ENCODE measurements at regions not wholly inside any gene's neighbourhood (a gene's known extent, or its start where the extent isn't known, plus 50 kb on each side); places are given as distances from the start of the nearest gene placed in this dataset.
A peak's percentile ranks its signal among the peaks of the same experiment; 100 is the strongest.

GRCh38 chr14:80146941-80147340 is 64.4 kb downstream of the DIO2 start:
- DNase-seq (ENCODE audit: low read depth, low spot score), result no peak
- no peak overlapping the region for H3K4me3 ChIP-seq (ENCODE audit: low read length)

- DNase-seq (ENCODE audit: low read depth, low spot score), result peak; percentile 28
- H3K4me3 ChIP-seq (ENCODE audit: low read length), result no peak overlapping the region
Measured at GRCh38 chr14:80136358-80136757, 74.9 kb downstream of the DIO2 start.

DNA sequence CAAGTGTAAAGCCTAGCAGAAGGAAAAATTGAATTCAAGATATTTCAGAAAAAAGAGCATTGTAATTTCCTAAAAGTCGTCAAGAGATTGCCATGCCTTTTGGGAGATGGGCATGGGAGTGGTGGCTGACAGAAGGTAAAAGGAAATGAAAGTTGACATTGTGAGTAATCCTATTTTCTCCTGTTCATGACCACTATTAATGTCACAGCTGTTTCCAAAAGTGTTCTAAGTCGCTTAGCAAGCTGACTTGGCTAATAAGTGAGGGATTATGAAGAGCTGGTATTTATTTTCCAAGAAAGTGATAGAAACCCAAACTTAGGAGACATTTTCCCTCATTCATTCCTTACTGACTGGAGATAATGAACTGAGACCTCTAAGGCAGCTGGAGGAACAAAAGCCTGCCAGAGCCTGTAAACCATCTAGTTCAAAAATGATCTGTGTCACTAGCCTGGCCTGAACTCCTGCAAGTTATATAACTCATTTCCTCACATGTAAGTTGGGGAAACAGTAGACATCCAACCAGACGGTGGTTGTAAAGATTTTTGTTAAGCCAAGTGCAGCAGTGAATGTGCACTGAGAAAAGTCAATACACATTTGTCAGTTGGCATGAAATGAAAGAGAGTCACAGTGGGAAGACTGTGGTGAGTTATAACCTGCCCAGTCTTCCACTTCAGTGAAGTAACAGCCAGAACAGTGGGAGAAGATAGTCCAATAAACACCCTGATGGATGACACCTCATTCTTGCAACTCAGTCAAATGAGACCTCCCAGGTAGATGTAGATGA is 75.8 kb downstream of the DIO2 start:
- H3K4me3 ChIP-seq (ENCODE audit: low read length), result no peak overlapping the region
- no peak for DNase-seq (ENCODE audit: low read depth, low spot score)

GRCh38 chr14:80134321-80134720 is 77.0 kb downstream of the DIO2 start:
- no peak for DNase-seq (ENCODE audit: low read depth, low spot score)
- no peak overlapping the region for H3K4me3 ChIP-seq (ENCODE audit: low read length)

DNA sequence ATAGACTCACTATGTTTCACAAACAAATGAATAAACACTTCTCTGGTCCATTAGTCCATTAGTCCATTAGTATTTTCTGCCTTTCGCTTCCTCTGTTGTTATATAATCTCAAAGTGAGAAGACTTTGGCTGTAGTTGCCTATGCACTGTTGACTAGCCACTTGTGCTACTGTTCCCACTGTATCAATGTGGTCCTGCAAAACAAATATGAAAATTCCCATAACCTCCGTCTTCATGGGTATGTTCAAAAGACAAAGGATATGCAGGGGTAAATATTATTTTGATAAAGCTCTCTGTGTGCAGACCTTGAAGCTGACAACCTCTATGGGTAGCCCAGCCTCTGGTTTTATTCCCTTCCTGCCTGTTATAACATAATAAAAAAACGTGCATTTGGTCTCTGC is 77.8 kb downstream of the DIO2 start:
- no peak for DNase-seq (ENCODE audit: low read depth, low spot score)
- H3K4me3 ChIP-seq (ENCODE audit: low read length), result no peak overlapping the region

DNA sequence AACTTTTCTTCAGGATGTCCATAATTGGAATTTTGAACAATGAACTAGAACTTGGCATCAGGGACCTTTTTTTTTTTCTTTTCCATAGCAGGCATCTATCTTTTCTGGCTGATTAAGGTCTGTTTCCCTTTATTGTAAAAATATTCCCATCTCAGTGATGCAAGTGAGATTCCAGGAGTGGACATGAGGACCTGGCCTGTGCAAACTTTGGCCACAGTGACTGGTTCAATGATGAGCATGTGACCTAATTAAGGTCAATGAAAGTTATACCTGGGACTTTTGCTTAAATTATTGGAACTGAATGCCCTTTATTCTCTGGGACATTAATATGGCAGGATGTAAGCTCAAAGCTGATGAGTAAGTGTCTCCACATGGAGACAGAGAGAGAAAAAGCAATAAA is 83.8 kb downstream of the DIO2 start:
- no peak for DNase-seq (ENCODE audit: low read depth, low spot score)
- H3K4me3 ChIP-seq (ENCODE audit: low read length), result no peak overlapping the region

DNA sequence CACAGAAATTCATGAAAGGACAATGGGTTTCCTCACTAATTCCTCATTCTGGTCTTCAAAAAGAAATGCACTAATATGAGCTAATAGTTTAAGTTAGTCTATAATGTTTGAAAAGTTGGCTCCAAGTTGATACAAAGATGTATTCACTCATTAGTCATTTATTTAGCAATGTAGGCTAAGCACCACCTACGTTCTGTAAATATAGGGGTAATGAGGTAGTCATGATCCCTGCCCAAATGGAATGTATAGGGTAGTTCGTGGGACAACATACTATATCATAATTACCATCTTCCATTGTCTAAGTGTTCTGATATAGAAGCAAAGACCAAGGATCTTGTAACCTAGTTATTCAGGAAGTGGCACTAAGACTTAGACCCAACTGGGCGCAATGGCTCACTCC is 86.5 kb downstream of the DIO2 start:
- H3K4me3 ChIP-seq (ENCODE audit: low read length), result no peak overlapping the region
- no peak for DNase-seq (ENCODE audit: low read depth, low spot score)

- DNase-seq (ENCODE audit: low read depth, low spot score), result no peak
- H3K4me3 ChIP-seq (ENCODE audit: low read length), result no peak overlapping the region
Measured at GRCh38 chr14:80117876-80118275, 93.4 kb downstream of the DIO2 start.

- H3K4me3 ChIP-seq (ENCODE audit: low read length), result no peak overlapping the region
- DNase-seq (ENCODE audit: low read depth, low spot score), result no peak
Measured at GRCh38 chr14:80116157-80116556, 95.1 kb downstream of the DIO2 start.

GRCh38 chr14:80110721-80111120 is 100.6 kb downstream of the DIO2 start:
- no peak for DNase-seq (ENCODE audit: low read depth, low spot score)
- H3K4me3 ChIP-seq (ENCODE audit: low read length), result no peak overlapping the region

- no peak overlapping the region for H3K4me3 ChIP-seq (ENCODE audit: low read length)
- no peak for DNase-seq (ENCODE audit: low read depth, low spot score)
Measured at GRCh38 chr14:80109055-80109454, 102.2 kb downstream of the DIO2 start.

DNA sequence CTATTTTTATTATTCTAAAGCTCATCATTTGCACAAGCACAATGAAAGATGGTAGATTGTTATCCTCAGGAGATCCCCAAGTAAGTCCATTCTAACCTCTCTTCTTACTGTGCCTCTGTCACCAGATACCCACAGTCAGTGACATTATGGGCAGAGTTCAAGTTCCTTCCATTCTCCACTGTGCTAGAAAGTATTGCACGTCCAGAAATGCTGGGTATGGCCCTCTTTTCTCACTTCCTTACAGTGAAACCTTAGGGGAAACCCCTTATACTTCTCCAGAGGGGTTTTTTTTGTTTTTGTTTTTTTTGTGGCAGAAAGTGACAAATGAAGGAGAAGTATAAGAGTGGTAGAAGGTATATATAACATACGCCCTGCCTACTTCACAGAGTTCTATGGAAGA is 102.9 kb downstream of the DIO2 start:
- H3K4me3 ChIP-seq (ENCODE audit: low read length), result no peak overlapping the region
- no peak for DNase-seq (ENCODE audit: low read depth, low spot score)

DNA sequence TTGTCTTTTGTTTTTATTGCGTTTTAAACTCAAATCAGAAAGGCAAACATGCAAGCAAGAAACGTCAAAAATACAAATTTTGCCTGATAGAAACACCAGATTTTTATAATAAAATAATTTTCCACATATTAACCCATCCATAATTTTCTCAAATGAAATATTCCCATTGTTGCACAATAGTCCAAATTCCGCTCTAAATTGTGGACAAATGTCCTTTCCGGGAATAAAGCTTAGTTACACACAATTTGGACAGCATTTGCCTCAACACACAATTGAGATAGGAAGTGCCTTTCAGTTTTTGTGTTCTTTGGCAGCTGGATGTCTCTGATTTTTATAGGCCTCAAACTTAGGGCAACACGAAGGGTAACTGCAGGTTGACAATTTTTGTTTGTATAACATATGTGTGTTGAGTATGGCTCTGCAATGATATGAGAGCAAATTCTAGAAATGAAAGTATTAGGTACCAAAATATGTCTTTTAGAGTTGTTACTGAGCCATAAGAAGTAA is 105.8 kb downstream of the DIO2 start:
- no peak for DNase-seq (ENCODE audit: low read depth, low spot score)
- H3K4me3 ChIP-seq (ENCODE audit: low read length), result no peak overlapping the region

DNA sequence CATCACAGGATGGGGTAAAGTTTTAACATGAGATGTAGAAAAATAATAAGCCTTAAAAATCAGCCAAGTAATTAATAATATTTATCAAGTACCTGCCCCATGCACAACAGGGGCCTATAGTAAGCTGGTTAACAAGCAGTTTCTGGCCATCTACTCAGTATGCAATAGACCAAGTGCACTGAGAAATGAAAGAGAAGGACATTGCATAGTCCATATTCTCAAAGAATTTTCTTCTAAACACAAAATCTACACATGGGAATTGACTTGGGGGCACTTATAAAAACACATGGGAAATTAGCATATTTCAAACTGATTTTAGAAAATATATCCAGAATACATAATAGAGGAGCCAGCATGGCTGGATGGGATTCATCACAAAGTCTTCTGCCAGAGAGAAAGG is 109.5 kb downstream of the DIO2 start:
- no peak overlapping the region for H3K4me3 ChIP-seq (ENCODE audit: low read length)
- no peak for DNase-seq (ENCODE audit: low read depth, low spot score)

GRCh38 chr14:80100681-80101080 is 110.6 kb downstream of the DIO2 start:
- no peak overlapping the region for H3K4me3 ChIP-seq (ENCODE audit: low read length)
- DNase-seq (ENCODE audit: low read depth, low spot score), result no peak

GRCh38 chr14:80095623-80096022 is 115.7 kb downstream of the DIO2 start:
- DNase-seq (ENCODE audit: low read depth, low spot score), result no peak
- H3K4me3 ChIP-seq (ENCODE audit: low read length), result no peak overlapping the region

- no peak overlapping the region for H3K4me3 ChIP-seq (ENCODE audit: low read length)
- no peak for DNase-seq (ENCODE audit: low read depth, low spot score)
Measured at GRCh38 chr14:80087411-80087810, 123.9 kb downstream of the DIO2 start.

DNA sequence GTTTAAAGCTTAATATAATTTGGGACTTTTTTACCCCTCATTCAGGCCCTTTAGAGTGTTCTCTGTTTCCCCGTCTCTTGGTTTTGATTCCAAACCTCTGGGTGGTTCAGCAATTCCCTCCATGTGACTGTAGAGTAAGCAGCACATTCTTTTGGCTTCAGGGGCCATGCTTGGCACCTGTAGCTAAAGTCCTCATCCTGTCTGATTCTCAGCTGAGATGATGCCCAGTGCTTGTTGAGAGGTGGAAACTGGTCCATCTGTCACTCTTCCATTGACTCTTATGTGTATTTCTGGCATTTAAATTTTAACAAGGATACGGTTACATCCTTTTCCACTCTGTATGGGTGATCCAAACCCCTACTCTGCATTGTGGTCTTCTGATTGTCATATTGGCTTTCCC is 127.1 kb downstream of the DIO2 start:
- no peak overlapping the region for H3K4me3 ChIP-seq (ENCODE audit: low read length)
- no peak for DNase-seq (ENCODE audit: low read depth, low spot score)

GRCh38 chr14:80080601-80081000 is 130.7 kb downstream of the DIO2 start:
- DNase-seq (ENCODE audit: low read depth, low spot score), result no peak
- H3K4me3 ChIP-seq (ENCODE audit: low read length), result no peak overlapping the region

DNA sequence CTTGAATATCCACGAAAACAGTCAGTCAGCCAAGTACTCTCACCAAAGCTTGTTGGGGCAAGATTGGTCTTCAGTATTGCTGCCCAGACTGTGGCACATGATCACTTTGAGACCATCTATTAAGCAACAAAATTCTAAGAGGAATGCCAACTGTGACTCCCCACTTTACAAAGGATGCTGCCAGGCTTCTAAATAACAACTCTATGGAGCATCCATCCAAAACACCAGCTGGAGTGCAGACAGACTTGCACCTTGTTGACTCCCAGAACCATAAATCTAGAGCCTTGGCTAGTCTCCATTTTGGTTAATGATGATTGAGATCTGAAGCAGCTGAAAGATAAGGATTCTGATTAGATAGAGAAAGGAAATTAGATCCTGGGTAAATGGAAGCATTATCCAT is 132.8 kb downstream of the DIO2 start:
- no peak for DNase-seq (ENCODE audit: low read depth, low spot score)
- H3K4me3 ChIP-seq (ENCODE audit: low read length), result no peak overlapping the region

DNA sequence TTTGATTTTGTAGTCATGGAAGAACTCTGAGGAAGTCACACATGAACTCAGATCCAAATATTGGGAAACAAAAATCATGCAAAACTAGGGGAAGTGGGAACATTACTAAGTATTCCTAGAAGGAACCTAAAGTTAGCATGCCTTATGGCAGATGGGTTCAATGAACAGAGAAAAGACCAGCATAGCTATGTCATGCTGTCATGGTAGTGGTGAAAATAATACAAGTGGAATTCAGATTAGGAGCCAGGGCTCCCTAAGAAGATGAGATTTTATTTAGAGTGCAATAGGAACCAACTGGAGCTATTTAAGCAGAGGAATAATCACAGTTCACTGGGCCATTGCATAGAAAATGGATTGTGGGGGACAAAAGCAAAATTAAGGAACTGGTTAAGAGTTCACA is 134.0 kb downstream of the DIO2 start:
- no peak overlapping the region for H3K4me3 ChIP-seq (ENCODE audit: low read length)
- DNase-seq (ENCODE audit: low read depth, low spot score), result no peak

Measured in Jurkat, Clone E6-1 (cell line).